Choroid plexus epithelial cell (primary cell): ENCODE measurements at regions not wholly inside any gene's neighbourhood (a gene's known extent, or its start where the extent isn't known, plus 50 kb on each side); places are given as distances from the start of the nearest gene placed in this dataset.

Experiments used
- DNase-seq: peaks from one replicate; pipeline ENCODE4 v3.0.0-alpha.2; 2010; ENCODE audit warnings: low read depth
- H3K4me3 ChIP-seq: 2 replicates; pipeline ENCODE4 v1.5.1; 2011; ENCODE audit warnings: low read depth, mild to moderate bottlenecking, control low read depth, low read length, moderate library complexity
- CTCF ChIP-seq: conservative IDR thresholded peaks from 2 replicates; pipeline ENCODE4 v1.5.1; 2011; ENCODE audit warnings: low read depth, mild to moderate bottlenecking, control low read depth, inconsistent platforms, low read length, moderate library complexity

- no peak for TF ChIP-seq CTCF
- DNase-seq = no peak
Measured at GRCh38 chr11:23100726-23101125, 240.5 kb upstream of the CCDC179 start.

GRCh38 chr11:23103416-23103815 lies 243.1 kb upstream of the CCDC179 start:
- no peak for DNase-seq
- H3K4me3 ChIP-seq = no peak overlapping the region
- no peak for TF ChIP-seq CTCF

More at GRCh38 chr11:23100726-23101125, 240.5 kb upstream of the CCDC179 start:
- no peak overlapping the region for H3K4me3 ChIP-seq

DNA sequence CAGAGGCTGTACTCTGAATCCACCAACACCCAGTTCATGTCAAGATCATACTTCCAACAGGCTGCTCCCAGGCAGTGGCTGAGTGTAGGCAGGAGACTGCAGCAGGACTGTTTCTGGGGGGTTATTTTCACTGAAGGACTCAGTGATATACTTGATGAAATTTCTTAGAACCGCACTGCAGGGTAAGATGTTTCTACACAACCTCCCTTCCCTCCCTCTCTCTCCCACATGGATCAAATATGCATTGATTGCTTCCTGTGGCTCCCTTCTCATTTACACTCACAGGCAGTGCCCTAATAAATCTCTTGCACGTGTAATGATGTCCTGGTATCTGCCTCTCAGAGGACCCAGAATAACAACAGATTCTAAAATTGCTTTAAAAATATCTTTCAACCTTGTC lies 251.3 kb upstream of the CCDC179 start:
- H3K4me3 ChIP-seq = no peak overlapping the region
- TF ChIP-seq CTCF = no peak
- DNase-seq = no peak

DNA sequence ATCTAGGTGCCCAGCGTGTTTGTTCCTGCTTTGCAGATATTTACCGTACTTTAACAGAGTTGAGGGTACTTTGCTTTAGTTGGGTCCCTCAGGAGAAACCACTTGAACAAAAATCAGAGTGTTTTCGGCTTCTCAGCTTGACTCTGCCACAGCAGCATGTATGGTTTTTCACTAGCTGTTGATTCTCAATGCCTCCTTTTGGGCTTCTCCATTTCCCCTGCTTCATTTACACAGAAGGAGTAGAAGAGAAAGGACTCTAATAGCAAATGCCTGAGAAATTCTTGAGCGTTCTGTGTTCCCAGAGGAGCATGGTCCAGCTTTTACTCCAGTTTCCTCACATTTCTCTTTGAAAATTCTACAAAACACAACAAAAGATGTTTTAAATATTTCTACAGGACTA lies 252.1 kb upstream of the CCDC179 start:
- DNase-seq = no peak
- no peak overlapping the region for H3K4me3 ChIP-seq
- no peak for TF ChIP-seq CTCF

DNA sequence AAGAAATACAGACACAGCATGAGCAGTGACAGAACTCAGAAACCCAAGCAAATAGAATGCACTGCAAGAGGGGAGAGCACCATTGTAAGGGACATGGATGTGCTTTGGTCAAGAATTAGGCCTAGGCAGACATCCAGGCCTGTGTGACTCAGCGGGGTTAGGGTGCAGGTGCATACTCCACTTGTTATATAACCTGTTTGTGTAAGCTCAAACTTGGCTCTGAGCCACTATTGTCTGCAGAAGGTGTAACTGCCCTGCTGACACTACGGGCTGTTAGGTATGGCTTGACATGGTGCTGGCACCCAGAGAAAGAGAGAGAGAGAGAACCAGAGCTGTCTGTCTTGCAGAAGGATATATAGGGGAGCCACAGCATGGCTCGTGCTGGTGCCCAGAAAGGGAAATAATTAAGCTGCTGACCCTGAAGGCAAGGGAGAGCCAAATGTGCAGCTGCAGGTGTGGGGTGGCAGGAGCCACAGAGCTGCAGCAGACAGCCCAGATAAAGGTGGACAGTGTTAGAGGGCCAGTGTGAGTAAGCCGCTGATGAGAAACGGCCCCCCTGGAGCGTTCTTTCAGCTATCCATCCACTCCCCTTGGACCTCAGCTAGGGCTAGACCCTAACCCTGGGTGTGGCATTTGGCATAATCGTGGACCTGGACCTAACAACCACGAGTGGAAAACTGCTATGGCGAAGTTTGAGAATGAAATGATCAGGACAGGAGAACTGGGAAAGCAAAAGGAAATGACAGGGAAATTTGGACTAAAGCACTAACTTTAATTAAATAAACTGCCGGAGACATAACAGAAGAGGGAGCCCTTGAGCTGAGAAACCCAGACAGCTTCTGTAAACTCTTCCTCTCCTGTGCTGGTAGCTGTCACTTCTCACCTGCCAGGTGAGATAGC lies 253.0 kb upstream of the CCDC179 start:
- DNase-seq = peak; percentile 73
- TF ChIP-seq CTCF = peak; percentile 81
- no peak overlapping the region for H3K4me3 ChIP-seq

GRCh38 chr11:23113887-23114216 lies 253.6 kb upstream of the CCDC179 start:
- H3K4me3 ChIP-seq = no peak overlapping the region
- no peak for TF ChIP-seq CTCF

DNA sequence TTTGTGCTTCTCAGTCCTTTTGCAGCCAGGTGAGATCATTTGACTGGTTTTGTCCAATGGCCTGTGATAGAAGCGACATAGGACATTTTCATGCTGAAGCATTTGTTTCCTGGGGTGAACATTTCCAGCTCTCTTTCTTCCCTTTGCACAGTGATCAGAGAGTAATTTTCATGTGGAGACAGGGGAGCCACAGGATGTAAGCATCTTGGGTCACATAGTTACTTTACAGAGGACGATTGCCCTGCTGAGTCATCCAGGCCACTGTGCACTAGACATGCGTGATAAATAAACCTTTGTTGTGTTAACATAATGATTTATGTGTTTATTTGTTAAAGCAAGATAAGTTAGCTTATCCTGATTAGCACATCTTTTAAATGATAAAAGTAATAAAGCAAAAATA lies 263.5 kb upstream of the CCDC179 start:
- DNase-seq = peak; percentile 40
- no peak for TF ChIP-seq CTCF
- H3K4me3 ChIP-seq = no peak overlapping the region

More at GRCh38 chr11:23113887-23114216, 253.6 kb upstream of the CCDC179 start:
- DNase-seq = no peak
